ENCODE measurements at regions not wholly inside any gene's neighbourhood (a gene's known extent, or its start where the extent isn't known, plus 50 kb on each side); places are given as distances from the start of the nearest gene placed in this dataset.

- Histone ChIP-seq H3K9me3 (ENCODE audit: control insufficient read depth, low read length) (no peaks in the 10 kb centered on the region), H3K36me3 (ENCODE audit: control insufficient read depth, insufficient read depth, low read length, severe bottlenecking) (no peaks in the 10 kb centered on the region), H3K4me1 (ENCODE audit: control insufficient read depth, insufficient read depth, low read length) (no peaks in the 10 kb centered on the region), H3K4me3 (ENCODE audit: low read length) (no peak overlapping the region), H3K9ac (ENCODE audit: low read length) (no peak overlapping the region), H3K27me3 (replicated peaks; ENCODE audit: control insufficient read depth, insufficient read depth, low read length) (no peaks in the 10 kb centered on the region)
- DNase-seq (ENCODE audit: low read depth), result no peak
These were observed 1012.8 kb upstream of the FBXO33 start for GRCh38 chr14:40445020-40445419.

- Histone ChIP-seq H3K9ac (ENCODE audit: low read length) (no peak overlapping the region), H3K9me3 (ENCODE audit: control insufficient read depth, low read length) (no peaks in the 10 kb centered on the region), H3K27me3 (replicated peaks; ENCODE audit: control insufficient read depth, insufficient read depth, low read length) (no peaks in the 10 kb centered on the region), H3K4me3 (ENCODE audit: low read length) (no peak overlapping the region), H3K36me3 (ENCODE audit: control insufficient read depth, insufficient read depth, low read length, severe bottlenecking) (no peaks in the 10 kb centered on the region), H3K4me1 (ENCODE audit: control insufficient read depth, insufficient read depth, low read length) (no peaks in the 10 kb centered on the region)
- no peak for DNase-seq (ENCODE audit: low read depth)
These were observed 1004.3 kb upstream of the FBXO33 start for GRCh38 chr14:40436551-40436950.

- DNase-seq (ENCODE audit: low read depth), result no peak
- Histone ChIP-seq H3K36me3 (ENCODE audit: control insufficient read depth, insufficient read depth, low read length, severe bottlenecking) (no peaks in the 10 kb centered on the region), H3K9me3 (ENCODE audit: control insufficient read depth, low read length) (no peaks in the 10 kb centered on the region), H3K4me3 (ENCODE audit: low read length) (no peak overlapping the region), H3K9ac (ENCODE audit: low read length) (no peak overlapping the region), H3K27me3 (replicated peaks; ENCODE audit: control insufficient read depth, insufficient read depth, low read length) (no peaks in the 10 kb centered on the region), H3K4me1 (ENCODE audit: control insufficient read depth, insufficient read depth, low read length) (peaks cover 3% of the 10 kb centered on the region)
These were observed 985.7 kb upstream of the FBXO33 start for GRCh38 chr14:40417777-40418401.

- H3K9ac ChIP-seq (ENCODE audit: low read length), result no peak overlapping the region
- no peaks in the 10 kb centered on the region for H3K27me3 ChIP-seq (replicated peaks; ENCODE audit: control insufficient read depth, insufficient read depth, low read length)
- H3K9me3 ChIP-seq (ENCODE audit: control insufficient read depth, low read length), result no peaks in the 10 kb centered on the region
- no peak overlapping the region for H3K4me3 ChIP-seq (ENCODE audit: low read length)
- no peak for DNase-seq (ENCODE audit: low read depth)
- peaks cover 3% of the 10 kb centered on the region for H3K4me1 ChIP-seq (ENCODE audit: control insufficient read depth, insufficient read depth, low read length)
- H3K36me3 ChIP-seq (ENCODE audit: control insufficient read depth, insufficient read depth, low read length, severe bottlenecking), result no peaks in the 10 kb centered on the region
These were observed 984.3 kb upstream of the FBXO33 start for GRCh38 chr14:40416565-40416964.

- Histone ChIP-seq H3K4me1 (ENCODE audit: control insufficient read depth, insufficient read depth, low read length) (peaks cover 3% of the 10 kb centered on the region), H3K9ac (ENCODE audit: low read length) (no peak overlapping the region), H3K9me3 (ENCODE audit: control insufficient read depth, low read length) (no peaks in the 10 kb centered on the region), H3K4me3 (ENCODE audit: low read length) (no peak overlapping the region), H3K27me3 (replicated peaks; ENCODE audit: control insufficient read depth, insufficient read depth, low read length) (no peaks in the 10 kb centered on the region), H3K36me3 (ENCODE audit: control insufficient read depth, insufficient read depth, low read length, severe bottlenecking) (no peaks in the 10 kb centered on the region)
- no peak for DNase-seq (ENCODE audit: low read depth)
These were observed 982.2 kb upstream of the FBXO33 start for GRCh38 chr14:40414386-40414785.

DNA sequence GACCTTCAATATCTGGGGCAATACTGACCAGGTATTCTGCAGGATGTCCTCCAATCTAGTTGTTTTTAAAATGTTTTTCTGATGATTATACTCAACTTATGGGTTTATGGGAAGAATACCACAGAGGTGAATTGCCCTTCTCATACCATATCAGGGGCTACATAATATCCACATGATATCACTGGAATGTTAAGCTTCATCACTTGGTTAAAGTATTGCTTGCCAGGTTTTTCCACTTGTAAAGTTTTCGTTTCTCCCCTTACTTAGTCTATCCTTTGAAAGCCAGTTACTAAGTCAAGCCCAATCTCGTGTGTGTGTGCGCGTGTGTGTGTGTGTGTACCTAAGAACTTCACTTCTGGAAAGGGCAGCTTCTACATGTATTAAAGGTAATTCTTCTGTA, 980.9 kb upstream of the FBXO33 start:
- DNase-seq (ENCODE audit: low read depth), result no peak
- Histone ChIP-seq H3K4me3 (ENCODE audit: low read length) (no peak overlapping the region), H3K9ac (ENCODE audit: low read length) (no peak overlapping the region), H3K9me3 (ENCODE audit: control insufficient read depth, low read length) (no peaks in the 10 kb centered on the region), H3K36me3 (ENCODE audit: control insufficient read depth, insufficient read depth, low read length, severe bottlenecking) (no peaks in the 10 kb centered on the region), H3K4me1 (ENCODE audit: control insufficient read depth, insufficient read depth, low read length) (peaks cover 3% of the 10 kb centered on the region), H3K27me3 (replicated peaks; ENCODE audit: control insufficient read depth, insufficient read depth, low read length) (no peaks in the 10 kb centered on the region)

DNA sequence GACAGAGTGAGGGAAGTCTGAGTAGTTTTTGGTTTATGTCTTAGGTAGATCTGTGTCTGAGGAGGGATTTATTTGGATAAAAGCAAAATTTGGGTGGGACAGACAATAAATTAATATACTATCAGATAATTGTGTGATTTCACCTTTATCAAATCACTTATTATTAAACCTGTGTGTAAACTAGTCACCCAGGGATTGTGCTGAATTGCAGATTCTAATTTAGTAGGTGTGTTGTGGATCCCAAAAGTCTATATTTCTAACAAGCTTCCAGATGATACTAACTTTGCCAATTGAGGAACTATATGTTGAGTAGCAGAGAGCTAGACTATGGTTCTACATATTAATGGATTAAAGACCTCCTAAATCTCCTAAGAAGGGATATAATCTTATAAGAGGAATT, 978.5 kb upstream of the FBXO33 start:
- no peak overlapping the region for H3K4me3 ChIP-seq (ENCODE audit: low read length)
- peaks cover 3% of the 10 kb centered on the region for H3K4me1 ChIP-seq (ENCODE audit: control insufficient read depth, insufficient read depth, low read length)
- H3K36me3 ChIP-seq (ENCODE audit: control insufficient read depth, insufficient read depth, low read length, severe bottlenecking), result no peaks in the 10 kb centered on the region
- peaks cover 9% of the 10 kb centered on the region for H3K9me3 ChIP-seq (ENCODE audit: control insufficient read depth, low read length)
- no peak for DNase-seq (ENCODE audit: low read depth)
- no peak overlapping the region for H3K9ac ChIP-seq (ENCODE audit: low read length)
- H3K27me3 ChIP-seq (replicated peaks; ENCODE audit: control insufficient read depth, insufficient read depth, low read length), result no peaks in the 10 kb centered on the region

GRCh38 chr14:40402957-40403356, 970.7 kb upstream of the FBXO33 start:
- no peak overlapping the region for H3K4me3 ChIP-seq (ENCODE audit: low read length)
- H3K27me3 ChIP-seq (replicated peaks; ENCODE audit: control insufficient read depth, insufficient read depth, low read length), result no peaks in the 10 kb centered on the region
- peaks cover 7% of the 10 kb centered on the region for H3K4me1 ChIP-seq (ENCODE audit: control insufficient read depth, insufficient read depth, low read length)
- no peaks in the 10 kb centered on the region for H3K36me3 ChIP-seq (ENCODE audit: control insufficient read depth, insufficient read depth, low read length, severe bottlenecking)
- peaks cover 7% of the 10 kb centered on the region for H3K9me3 ChIP-seq (ENCODE audit: control insufficient read depth, low read length)
- no peak overlapping the region for H3K9ac ChIP-seq (ENCODE audit: low read length)
- DNase-seq (ENCODE audit: low read depth), result no peak

GRCh38 chr14:40398981-40399380, 966.7 kb upstream of the FBXO33 start:
- no peak for DNase-seq (ENCODE audit: low read depth)
- no peaks in the 10 kb centered on the region for H3K27me3 ChIP-seq (replicated peaks; ENCODE audit: control insufficient read depth, insufficient read depth, low read length)
- no peaks in the 10 kb centered on the region for H3K36me3 ChIP-seq (ENCODE audit: control insufficient read depth, insufficient read depth, low read length, severe bottlenecking)
- H3K4me1 ChIP-seq (ENCODE audit: control insufficient read depth, insufficient read depth, low read length), result peaks cover 7% of the 10 kb centered on the region
- H3K9me3 ChIP-seq (ENCODE audit: control insufficient read depth, low read length), result no peaks in the 10 kb centered on the region
- H3K4me3 ChIP-seq (ENCODE audit: low read length), result no peak overlapping the region
- H3K9ac ChIP-seq (ENCODE audit: low read length), result no peak overlapping the region

GRCh38 chr14:40394634-40395340, 962.6 kb upstream of the FBXO33 start:
- DNase-seq (ENCODE audit: low read depth), result no peak
- Histone ChIP-seq H3K9me3 (ENCODE audit: control insufficient read depth, low read length) (no peaks in the 10 kb centered on the region), H3K36me3 (ENCODE audit: control insufficient read depth, insufficient read depth, low read length, severe bottlenecking) (no peaks in the 10 kb centered on the region), H3K27me3 (replicated peaks; ENCODE audit: control insufficient read depth, insufficient read depth, low read length) (no peaks in the 10 kb centered on the region), H3K9ac (ENCODE audit: low read length) (no peak overlapping the region), H3K4me3 (ENCODE audit: low read length) (no peak overlapping the region), H3K4me1 (ENCODE audit: control insufficient read depth, insufficient read depth, low read length) (no peaks in the 10 kb centered on the region)

- Histone ChIP-seq H3K36me3 (ENCODE audit: control insufficient read depth, insufficient read depth, low read length, severe bottlenecking) (no peaks in the 10 kb centered on the region), H3K4me1 (ENCODE audit: control insufficient read depth, insufficient read depth, low read length) (no peaks in the 10 kb centered on the region), H3K9ac (ENCODE audit: low read length) (no peak overlapping the region), H3K9me3 (ENCODE audit: control insufficient read depth, low read length) (no peaks in the 10 kb centered on the region), H3K27me3 (replicated peaks; ENCODE audit: control insufficient read depth, insufficient read depth, low read length) (no peaks in the 10 kb centered on the region), H3K4me3 (ENCODE audit: low read length) (no peak overlapping the region)
- no peak for DNase-seq (ENCODE audit: low read depth)
These were observed 960.9 kb upstream of the FBXO33 start for GRCh38 chr14:40393143-40393542.

GRCh38 chr14:40386433-40386832, 954.2 kb upstream of the FBXO33 start:
- no peaks in the 10 kb centered on the region for H3K27me3 ChIP-seq (replicated peaks; ENCODE audit: control insufficient read depth, insufficient read depth, low read length)
- H3K4me1 ChIP-seq (ENCODE audit: control insufficient read depth, insufficient read depth, low read length), result no peaks in the 10 kb centered on the region
- no peak overlapping the region for H3K4me3 ChIP-seq (ENCODE audit: low read length)
- no peak for DNase-seq (ENCODE audit: low read depth)
- H3K9me3 ChIP-seq (ENCODE audit: control insufficient read depth, low read length), result no peaks in the 10 kb centered on the region
- H3K9ac ChIP-seq (ENCODE audit: low read length), result no peak overlapping the region
- H3K36me3 ChIP-seq (ENCODE audit: control insufficient read depth, insufficient read depth, low read length, severe bottlenecking), result no peaks in the 10 kb centered on the region

Measured in adipocyte (in vitro differentiated cells).